ENCODE measurements at regions not wholly inside any gene's neighbourhood (a gene's known extent, or its start where the extent isn't known, plus 50 kb on each side); places are given as distances from the start of the nearest gene placed in this dataset.

- WGBS, 3 donors, result 97 to 99% (median 98%) methylated on average over 3 of the region's 3 CpGs
Measured at GRCh38 chr13:40170982-40171381, 495.5 kb downstream of the FOXO1 start.

GRCh38 chr13:40171566-40171965, 494.9 kb downstream of the FOXO1 start:
- TF ChIP-seq CTCF (IDR thresholded peaks at IDR 0.05), result no peak
- no peak for TF ChIP-seq EP300 (IDR thresholded peaks at IDR 0.05)
- TF ChIP-seq POLR2A (IDR thresholded peaks at IDR 0.05), result no peak

More at GRCh38 chr13:40170982-40171381, 495.5 kb downstream of the FOXO1 start:
- Histone ChIP-seq H3K4me3 (no peak overlapping the region), H3K9me3 (no peaks in the 10 kb centered on the region), H3K27me3 (no peaks in the 10 kb centered on the region), H3K36me3 (no peaks in the 10 kb centered on the region), H3K27ac (no peak overlapping the region), H3K4me1 (ENCODE audit: insufficient read depth) (no peaks in the 10 kb centered on the region)
- no peak for TF ChIP-seq CTCF (IDR thresholded peaks at IDR 0.05)
- no peak for TF ChIP-seq POLR2A (IDR thresholded peaks at IDR 0.05)
- TF ChIP-seq EP300 (IDR thresholded peaks at IDR 0.05), result no peak
- no peak for DNase-seq
- intact Hi-C loops (cut with DNase I), result no loop called here

GRCh38 chr13:40172149-40172591, 494.3 kb downstream of the FOXO1 start:
- H3K4me1 ChIP-seq (ENCODE audit: insufficient read depth), result no peaks in the 10 kb centered on the region
- H3K27me3 ChIP-seq, result no peaks in the 10 kb centered on the region
- no peak for TF ChIP-seq EP300 (IDR thresholded peaks at IDR 0.05)
- no peak for TF ChIP-seq POLR2A (IDR thresholded peaks at IDR 0.05)
- no peak for TF ChIP-seq CTCF (IDR thresholded peaks at IDR 0.05)
- no peaks in the 10 kb centered on the region for H3K36me3 ChIP-seq
- no peak overlapping the region for H3K4me3 ChIP-seq
- intact Hi-C loops (cut with DNase I), result no loop called here
- WGBS, 3 donors, result 56 to 61% (median 56%) methylated on average over 32 of the region's 32 CpGs
- H3K27ac ChIP-seq, result no peak overlapping the region
- no peak for DNase-seq
- no peaks in the 10 kb centered on the region for H3K9me3 ChIP-seq

More at GRCh38 chr13:40171566-40171965, 494.9 kb downstream of the FOXO1 start:
- Histone ChIP-seq H3K36me3 (no peaks in the 10 kb centered on the region), H3K27ac (no peak overlapping the region), H3K4me3 (no peak overlapping the region), H3K9me3 (no peaks in the 10 kb centered on the region), H3K4me1 (ENCODE audit: insufficient read depth) (no peaks in the 10 kb centered on the region), H3K27me3 (no peaks in the 10 kb centered on the region)
- WGBS, 3 donors, result 95 to 98% (median 97%) methylated on average over 2 of the region's 2 CpGs
- intact Hi-C loops (cut with DNase I), result no loop called here
- DNase-seq, result no peak

- Histone ChIP-seq H3K27ac (no peak overlapping the region), H3K36me3 (no peaks in the 10 kb centered on the region), H3K4me1 (ENCODE audit: insufficient read depth) (no peaks in the 10 kb centered on the region), H3K27me3 (no peaks in the 10 kb centered on the region), H3K9me3 (no peaks in the 10 kb centered on the region), H3K4me3 (no peak overlapping the region)
- WGBS, 3 donors, result 92 to 98% (median 93%) methylated on average over 7 of the region's 7 CpGs
- intact Hi-C loops (cut with DNase I), result no loop called here
- no peak for TF ChIP-seq EP300 (IDR thresholded peaks at IDR 0.05)
- no peak for TF ChIP-seq CTCF (IDR thresholded peaks at IDR 0.05)
- DNase-seq, result no peak
Measured at GRCh38 chr13:40172878-40173277, 493.6 kb downstream of the FOXO1 start.

GRCh38 chr13:40175639-40176038, 490.8 kb downstream of the FOXO1 start:
- Histone ChIP-seq H3K9me3 (no peaks in the 10 kb centered on the region), H3K4me3 (no peak overlapping the region), H3K4me1 (ENCODE audit: insufficient read depth) (peaks cover 2% of the 10 kb centered on the region), H3K27me3 (no peaks in the 10 kb centered on the region), H3K27ac (no peak overlapping the region), H3K36me3 (no peaks in the 10 kb centered on the region)
- no peak for DNase-seq
- intact Hi-C loops (cut with DNase I), result no loop called here
- TF ChIP-seq POLR2A (IDR thresholded peaks at IDR 0.05) (no peak), CTCF (IDR thresholded peaks at IDR 0.05) (no peak), EP300 (IDR thresholded peaks at IDR 0.05) (no peak)
